AG09309 (cell line): ENCODE measurements at regions not wholly inside any gene's neighbourhood (a gene's known extent, or its start where the extent isn't known, plus 50 kb on each side); places are given as distances from the start of the nearest gene placed in this dataset.
"Not testable (repeated sequence)": the region's sequence is repeated elsewhere in the genome, so short reads cannot be mapped to it uniquely, and the experiment has no call there.

Experiments used
- DNase-seq: peaks from one replicate; pipeline ENCODE4 v3.0.0-alpha.2; 2010; ENCODE audit warnings: low read depth
- H3K4me3 ChIP-seq: 2 replicates; pipeline ENCODE4 v1.5.1; 2011; ENCODE audit warnings: mild to moderate bottlenecking, low read depth, low read length, moderate library complexity; ENCODE audit not compliant: control insufficient read depth
- CTCF ChIP-seq: IDR thresholded peaks from 2 replicates; pipeline ENCODE4 v1.5.1; 2011; ENCODE audit warnings: mild to moderate bottlenecking, low read depth, low read length, inconsistent platforms; ENCODE audit not compliant: insufficient read depth, control insufficient read depth; ENCODE audit errors: missing control alignments

- H3K4me3 ChIP-seq = no peak overlapping the region
- TF ChIP-seq CTCF = no peak
- DNase-seq = no peak
Measured at GRCh38 chr6:85002847-85003246, 238.4 kb upstream of the TBX18 start.

- no peak for TF ChIP-seq CTCF
- no peak overlapping the region for H3K4me3 ChIP-seq
- DNase-seq = no peak
Measured at GRCh38 chr6:85000001-85000400, 235.6 kb upstream of the TBX18 start.

- H3K4me3 ChIP-seq = no peak overlapping the region
- no peak for TF ChIP-seq CTCF
- no peak for DNase-seq
Measured at GRCh38 chr6:84998223-84998622, 233.8 kb upstream of the TBX18 start.

GRCh38 chr6:84988766-84989165 lies 224.4 kb upstream of the TBX18 start:
- not testable (repeated sequence) for DNase-seq, H3K4me3 ChIP-seq

- H3K4me3 ChIP-seq, DNase-seq: not testable (repeated sequence)
Measured at GRCh38 chr6:84985490-84985889, 221.1 kb upstream of the TBX18 start.

- DNase-seq = no peak
- TF ChIP-seq CTCF = no peak
Measured at GRCh38 chr6:84979541-84979940, 215.1 kb upstream of the TBX18 start.

GRCh38 chr6:84977363-84977705 lies 212.9 kb upstream of the TBX18 start:
- DNase-seq = no peak
- H3K4me3 ChIP-seq = no peak overlapping the region
- no peak for TF ChIP-seq CTCF

More at GRCh38 chr6:84979541-84979940, 215.1 kb upstream of the TBX18 start:
- no peak overlapping the region for H3K4me3 ChIP-seq

- no peak for TF ChIP-seq CTCF
- H3K4me3 ChIP-seq = no peak overlapping the region
- DNase-seq = no peak
Measured at GRCh38 chr6:84976526-84977362, 212.3 kb upstream of the TBX18 start.
